SK-N-SH treated with all-trans-retinoic acid at 6 μM for 48 hours (cell line): ENCODE measurements at regions not wholly inside any gene's neighbourhood (a gene's known extent, or its start where the extent isn't known, plus 50 kb on each side); places are given as distances from the start of the nearest gene placed in this dataset.

ENCODE experiments used
- TSHZ2 ChIP-seq: fragments of 250-450 bp; sonication (Bioruptor Pico); IDR thresholded peaks from 2 replicates; pipeline ENCODE4 v1.5.0; 2020; ENCODE audit warnings: mild to moderate bottlenecking, moderate library complexity
- ZFP3 ChIP-seq: fragments of 250-450 bp; sonication (Bioruptor Pico); IDR thresholded peaks from 2 replicates; pipeline ENCODE4 v1.5.0; 2020; ENCODE audit warnings: mild to moderate bottlenecking, moderate library complexity

GRCh38 chr4:60723796-60724195 is 476.3 kb upstream of the ADGRL3 start:
- TF ChIP-seq TSHZ2 (CRISPR knock-in tag) = no peak
- no peak for TF ChIP-seq ZFP3 (CRISPR knock-in tag)
